Spleen (tissue), 11 donors: ENCODE measurements at regions not wholly inside any gene's neighbourhood (a gene's known extent, or its start where the extent isn't known, plus 50 kb on each side); places are given as distances from the start of the nearest gene placed in this dataset.

ENCODE experiments used
- DNase-seq: peaks from one replicate; pipeline ENCODE4 v3.0.0-alpha.2; 2020
- H3K27ac ChIP-seq, 8 donors: fragments of 200-600 bp; sonication (generic) in 7 of 8; 1 replicate in 4 of 8; 2 replicates in 4 of 8; pipeline versions ENCODE4 v1.5.0 to v1.8.0; 2016 to 2021; ENCODE audit warnings: inconsistent platforms in 4 of 8, mild to moderate bottlenecking in 4 of 8, moderate library complexity in 1 of 8
- H3K27me3 ChIP-seq, 7 donors: fragments of 200-600 bp; sonication (generic) in 6 of 7; replicated peaks in 1 of 7; 1 replicate in 4 of 7; 2 replicates in 3 of 7; pipeline versions ENCODE4 v1.5.0 to v1.8.0; 2016 to 2021; ENCODE audit warnings: inconsistent platforms in 3 of 7, mild to moderate bottlenecking in 1 of 7
- H3K36me3 ChIP-seq, 6 donors: fragments of 200-600 bp; sonication (generic) in 5 of 6; 1 replicate in 4 of 6; 2 replicates in 2 of 6; pipeline versions ENCODE4 v1.5.0 to v1.8.0; 2016 to 2021; ENCODE audit warnings: inconsistent platforms in 2 of 6
- H3K4me1 ChIP-seq, 6 donors: fragments of 200-600 bp; sonication (generic) in 5 of 6; 1 replicate in 3 of 6; 2 replicates in 3 of 6; pipeline versions ENCODE4 v1.5.0 to v1.8.0; 2016 to 2021; ENCODE audit warnings: inconsistent platforms in 3 of 6
- H3K4me3 ChIP-seq, 8 donors: fragments of 200-600 bp; sonication (generic) in 7 of 8; 1 replicate in 4 of 8; 2 replicates in 4 of 8; pipeline versions ENCODE4 v1.5.0 to v1.8.0; 2016 to 2021; ENCODE audit warnings: inconsistent platforms in 4 of 8, mild to moderate bottlenecking in 4 of 8, moderate library complexity in 2 of 8
- H3K9me3 ChIP-seq, 8 donors: fragments of 200-600 bp; sonication (generic) in 7 of 8; 1 replicate in 4 of 8; 2 replicates in 4 of 8; pipeline versions ENCODE4 v1.5.0 to v1.8.0; 2016 to 2021; ENCODE audit warnings: inconsistent platforms in 4 of 8
- CTCF ChIP-seq, 11 experiments: fragments of 200-600 bp in 7 of 11; fragments of 450-650 bp in 4 of 11; sonication (generic) in 4 of 11; IDR thresholded peaks in 8 of 11; conservative IDR thresholded peaks in 3 of 11; 1 replicate in 7 of 11; 2 replicates in 4 of 11; pipeline versions ENCODE4 v1.4.0 to v1.8.0; 2016 to 2021; ENCODE audit warnings: antibody characterized with exemption in 11 of 11, inconsistent platforms in 4 of 11, mild to moderate bottlenecking in 1 of 11
- POLR2A ChIP-seq, 3 donors: fragments of 450-650 bp; IDR thresholded peaks; one replicate each; pipeline ENCODE4 v1.5.1; 2017; ENCODE audit warnings: antibody characterized with exemption in 3 of 3, mild to moderate bottlenecking in 1 of 3
- POLR2AphosphoS5 ChIP-seq, 3 donors: sonication (generic); formaldehyde crosslinking; IDR thresholded peaks; one replicate each; pipeline ENCODE4 v1.5.1; 2017; ENCODE audit warnings: antibody characterized with exemption in 3 of 3
- WGBS, 5 donors: extraction: QIAGEN DNeasy Blood & Tissue Kit in 3 of 5; methylation state at CpG; one replicate each; pipeline versions ENCODE4 v1.1.5 to v1.1.7; 2013 to 2018; 5-methylcytosine and 5-hydroxymethylcytosine counted together
- intact Hi-C: fragments of 100-400 bp; cut with DNase I; formaldehyde crosslinking; loops from one replicate; pipeline ENCODE4 v1.15.0; 2023; ENCODE audit warnings: low total_unique reads
- donor health status: healthy with polysubstance abuse.
- donor health status: DM: no; HTN: no; CAD: no; lungs with moderate emphysema.
- donor health status: DM: no; HTN: no; CAD: no.
- donor health status: Bipolar disorder and iron deficiency.
- donor health status: healthy.
- donor health status: DM: no; HTN: no; CAD: no.
- donor health status: DM: yes; HTN: yes; CAD: no.

GRCh38 chr21:38652396-38652795 lies 153.3 kb upstream of the ETS2 start:
- no peaks in the 10 kb centered on the region for H3K9me3 ChIP-seq
- intact Hi-C loops: no loop called here
- DNase-seq: no peak
- no peaks in the 10 kb centered on the region for H3K36me3 ChIP-seq
- WGBS, 5 donors: 81 to 92% (median 83%) methylated on average over 6 of the region's 6 CpGs
- no peak overlapping the region for H3K4me3 ChIP-seq
- no peaks in the 10 kb centered on the region for H3K4me1 ChIP-seq
- peaks cover 0 to 16% (median 0%) of the 10 kb centered on the region in 7 donors for H3K27me3 ChIP-seq
- TF ChIP-seq CTCF (IDR thresholded peaks at IDR 0.05 in 8 of 11, conservative IDR thresholded peaks at IDR 0.05 in 3 of 11) (no peak), POLR2A (IDR thresholded peaks at IDR 0.05) (no peak), POLR2AphosphoS5 (IDR thresholded peaks at IDR 0.05) (no peak)
- no peak overlapping the region for H3K27ac ChIP-seq

GRCh38 chr21:38654580-38654979 lies 151.1 kb upstream of the ETS2 start:
- Histone ChIP-seq H3K27me3 (peaks cover 0 to 32% (median 5%) of the 10 kb centered on the region in 7 donors), H3K4me3 (no peak overlapping the region), H3K27ac (no peak overlapping the region), H3K9me3 (no peaks in the 10 kb centered on the region), H3K4me1 (peaks cover 0 to under 1% (median 0%) of the 10 kb centered on the region in 6 donors), H3K36me3 (no peaks in the 10 kb centered on the region)
- WGBS, 5 donors: 84 to 98% (median 86%) methylated on average over 1 of the region's 1 CpG
- DNase-seq: no peak
- intact Hi-C loops: no loop called here
- TF ChIP-seq CTCF (IDR thresholded peaks at IDR 0.05 in 8 of 11, conservative IDR thresholded peaks at IDR 0.05 in 3 of 11) (no peak), POLR2A (IDR thresholded peaks at IDR 0.05) (no peak), POLR2AphosphoS5 (IDR thresholded peaks at IDR 0.05) (no peak)

GRCh38 chr21:38658511-38658910 lies 147.2 kb upstream of the ETS2 start:
- no peak for TF ChIP-seq POLR2AphosphoS5 (IDR thresholded peaks at IDR 0.05)
- TF ChIP-seq CTCF (IDR thresholded peaks at IDR 0.05 in 8 of 11, conservative IDR thresholded peaks at IDR 0.05 in 3 of 11): no peak
- no peak for TF ChIP-seq POLR2A (IDR thresholded peaks at IDR 0.05)
- H3K36me3 ChIP-seq: no peaks in the 10 kb centered on the region
- H3K27ac ChIP-seq: no peak overlapping the region
- peaks cover 9 to 28% (median 21%) of the 10 kb centered on the region in 6 donors for H3K4me1 ChIP-seq
- WGBS, 5 donors: 67 to 98% (median 87%) methylated on average over 4 of the region's 4 CpGs
- no peak overlapping the region for H3K4me3 ChIP-seq
- H3K27me3 ChIP-seq: peaks cover 0 to 64% (median 21%) of the 10 kb centered on the region in 7 donors
- intact Hi-C loops: no loop called here
- no peaks in the 10 kb centered on the region for H3K9me3 ChIP-seq
- no peak for DNase-seq

GRCh38 chr21:38659936-38660332 lies 145.8 kb upstream of the ETS2 start:
- H3K9me3 ChIP-seq: no peaks in the 10 kb centered on the region
- H3K4me1 ChIP-seq: peaks cover 9 to 28% (median 21%) of the 10 kb centered on the region in 6 donors
- WGBS, 5 donors: 33 to 40% (median 38%) methylated on average over 15 to 16 of the region's 16 CpGs
- no peak for DNase-seq
- no peaks in the 10 kb centered on the region for H3K36me3 ChIP-seq
- H3K27ac ChIP-seq: peak overlapping the region in 1 of 8 donors; percentile 75
- intact Hi-C loops: no loop called here
- peak overlapping the region in 7 of 8 donors; percentile 43 to 78 (median 58) for H3K4me3 ChIP-seq
- TF ChIP-seq POLR2A (IDR thresholded peaks at IDR 0.05): no peak
- TF ChIP-seq CTCF (IDR thresholded peaks at IDR 0.05 in 8 of 11, conservative IDR thresholded peaks at IDR 0.05 in 3 of 11): no peak
- peaks cover 0 to 64% (median 21%) of the 10 kb centered on the region in 7 donors for H3K27me3 ChIP-seq
